Mesenchymal stem cell (in vitro differentiated cells and primary cell): ENCODE measurements at regions not wholly inside any gene's neighbourhood (a gene's known extent, or its start where the extent isn't known, plus 50 kb on each side); places are given as distances from the start of the nearest gene placed in this dataset.

Experiments
- DNase-seq: peaks from one replicate; pipeline ENCODE4 v3.0.0-alpha.2; 2013
- H2AFZ ChIP-seq: one replicate; pipeline ENCODE4 v1.6.1; 2013; ENCODE audit warnings: low read depth, mild to moderate bottlenecking, control low read depth, inconsistent platforms, low read length, moderate library complexity
- H2AK5ac ChIP-seq: 2 replicates; pipeline ENCODE4 v1.6.1; 2013; ENCODE audit warnings: low read length, moderate library complexity, mild to moderate bottlenecking, inconsistent platforms; ENCODE audit not compliant: severe bottlenecking
- H2BK120ac ChIP-seq: one replicate; pipeline ENCODE4 v1.6.1; 2013; ENCODE audit warnings: low read depth, mild to moderate bottlenecking, inconsistent platforms, low read length, moderate library complexity
- H2BK12ac ChIP-seq, 2 experiments: one replicate each; pipeline ENCODE4 v1.6.1; 2013; ENCODE audit warnings: inconsistent platforms in 2 of 2, low read length in 2 of 2, mild to moderate bottlenecking in 2 of 2, moderate library complexity in 2 of 2, control low read depth in 1 of 2
- H2BK15ac ChIP-seq: one replicate; pipeline ENCODE4 v1.6.1; 2013; ENCODE audit warnings: mild to moderate bottlenecking, low read depth, inconsistent platforms; ENCODE audit not compliant: poor library complexity, severe bottlenecking
- H2BK5ac ChIP-seq: 2 replicates; pipeline ENCODE4 v1.6.1; 2013; ENCODE audit warnings: low read depth, mild to moderate bottlenecking, low read length, control low read depth, inconsistent platforms; ENCODE audit not compliant: poor library complexity, severe bottlenecking
- H3K14ac ChIP-seq, 2 experiments: one replicate each; pipeline ENCODE4 v1.6.1; 2013; ENCODE audit warnings: inconsistent platforms in 2 of 2, low read length in 2 of 2, control low read depth in 1 of 2, mild to moderate bottlenecking in 1 of 2, moderate library complexity in 1 of 2
- H3K18ac ChIP-seq, 2 experiments: one replicate each; pipeline ENCODE4 v1.6.1; 2013; ENCODE audit warnings: inconsistent platforms in 2 of 2, low read length in 2 of 2, control low read depth in 1 of 2, low read depth in 1 of 2, mild to moderate bottlenecking in 1 of 2
- H3K23ac ChIP-seq, 2 experiments: one replicate each; pipeline ENCODE4 v1.6.1; 2013; ENCODE audit warnings: inconsistent platforms in 2 of 2, low read length in 2 of 2, mild to moderate bottlenecking in 2 of 2, moderate library complexity in 2 of 2, control low read depth in 1 of 2
- H3K27ac ChIP-seq: 2 replicates; pipeline ENCODE4 v1.5.1; 2013; ENCODE audit warnings: mild to moderate bottlenecking, moderate library complexity, low read length, control low read depth, inconsistent platforms; ENCODE audit not compliant: poor library complexity, severe bottlenecking
- H3K27me3 ChIP-seq, 2 experiments: 2 replicates each; pipeline versions ENCODE4 v1.6.1 to v1.7.0; 2013; ENCODE audit warnings: low read length in 2 of 2, mild to moderate bottlenecking in 2 of 2, moderate library complexity in 2 of 2, control low read depth in 1 of 2, inconsistent platforms in 1 of 2; ENCODE audit not compliant: control insufficient read depth in 1 of 2, insufficient read depth in 1 of 2
- H3K36me3 ChIP-seq, 2 experiments: 2 replicates each; pipeline versions ENCODE4 v1.6.1 to v1.7.0; 2013; ENCODE audit warnings: low read length in 2 of 2, control low read depth in 1 of 2, inconsistent platforms in 1 of 2, low read depth in 1 of 2, mild to moderate bottlenecking in 1 of 2; ENCODE audit not compliant: insufficient read depth in 2 of 2, control insufficient read depth in 1 of 2
- H3K4ac ChIP-seq, 2 experiments: one replicate each; pipeline ENCODE4 v1.6.1; 2013; ENCODE audit warnings: inconsistent platforms in 2 of 2, low read length in 2 of 2, mild to moderate bottlenecking in 2 of 2, moderate library complexity in 2 of 2, control low read depth in 1 of 2, low read depth in 1 of 2
- H3K4me1 ChIP-seq: 2 replicates; pipeline ENCODE4 v1.6.1; 2013; ENCODE audit warnings: low read depth, low read length, control low read depth; ENCODE audit not compliant: control insufficient read depth, insufficient read depth
- H3K4me2 ChIP-seq: 2 replicates; pipeline ENCODE4 v1.6.1; 2013; ENCODE audit warnings: low read length, mild to moderate bottlenecking, inconsistent platforms; ENCODE audit not compliant: poor library complexity, severe bottlenecking
- H3K4me3 ChIP-seq, 2 experiments: 2 replicates each; pipeline versions ENCODE4 v1.5.1 to v1.7.0; 2013; ENCODE audit warnings: low read length in 2 of 2, mild to moderate bottlenecking in 2 of 2, control low read depth in 1 of 2, low read depth in 1 of 2; ENCODE audit not compliant: insufficient read depth in 1 of 2
- H3K79me1 ChIP-seq: replicated peaks from 2 replicates; pipeline ENCODE4 v1.6.1; 2013; ENCODE audit warnings: mild to moderate bottlenecking, control low read depth, low read length, inconsistent platforms; ENCODE audit not compliant: poor library complexity, severe bottlenecking
- H3K9ac ChIP-seq: 2 replicates; pipeline ENCODE4 v1.7.0; 2013; ENCODE audit warnings: mild to moderate bottlenecking, low read length, moderate library complexity
- H3K9me3 ChIP-seq: 2 replicates; pipeline ENCODE4 v1.7.0; 2013; ENCODE audit warnings: mild to moderate bottlenecking, low read length; ENCODE audit not compliant: control insufficient read depth
- H4K8ac ChIP-seq: one replicate; pipeline ENCODE4 v1.6.1; 2013; ENCODE audit warnings: inconsistent platforms, mild to moderate bottlenecking, low read length, moderate library complexity
- H4K91ac ChIP-seq: one replicate; pipeline ENCODE4 v1.6.1; 2013; ENCODE audit warnings: mild to moderate bottlenecking, low read length, inconsistent platforms
- WGBS: methylation state at CpG from one replicate; pipeline ENCODE4 v1.1.7; 2013; ENCODE audit warnings: mixed read lengths; 5-methylcytosine and 5-hydroxymethylcytosine counted together

GRCh38 chr4:100970414-100970813 is 376.9 kb downstream of the PPP3CA start:
- Histone ChIP-seq H2AFZ (no peak overlapping the region), H3K36me3 (no peaks in the 10 kb centered on the region), H3K23ac (no peak overlapping the region), H2AK5ac (no peak overlapping the region), H3K14ac (peak overlapping the region in 1 of 2 experiments; percentile 18), H3K4me1 (no peaks in the 10 kb centered on the region), H2BK15ac (no peak overlapping the region), H3K27ac (no peak overlapping the region), H4K91ac (no peak overlapping the region), H3K4me3 (no peak overlapping the region), H4K8ac (no peak overlapping the region), H3K9ac (no peak overlapping the region), H2BK5ac (no peak overlapping the region), H3K18ac (no peak overlapping the region), H3K4ac (no peak overlapping the region), H2BK12ac (no peak overlapping the region), H3K79me1 (no peaks in the 10 kb centered on the region), H3K9me3 (no peaks in the 10 kb centered on the region), H3K4me2 (no peak overlapping the region), H2BK120ac (no peak overlapping the region), H3K27me3 (no peaks in the 10 kb centered on the region)
- WGBS, result 96% methylated on average over 3 of the region's 3 CpGs
- no peak for DNase-seq

GRCh38 chr4:100969925-100970324 is 377.4 kb downstream of the PPP3CA start:
- no peak overlapping the region for H2AK5ac ChIP-seq
- no peaks in the 10 kb centered on the region for H3K27me3 ChIP-seq
- H3K36me3 ChIP-seq, result no peaks in the 10 kb centered on the region
- no peak overlapping the region for H3K4me2 ChIP-seq
- H3K14ac ChIP-seq, result no peak overlapping the region
- H3K9ac ChIP-seq, result no peak overlapping the region
- H3K23ac ChIP-seq, result no peak overlapping the region
- no peak overlapping the region for H2BK120ac ChIP-seq
- H3K4me3 ChIP-seq, result no peak overlapping the region
- H3K4ac ChIP-seq, result no peak overlapping the region
- no peak overlapping the region for H3K27ac ChIP-seq
- no peaks in the 10 kb centered on the region for H3K9me3 ChIP-seq
- H2BK12ac ChIP-seq, result no peak overlapping the region
- no peak overlapping the region for H2BK15ac ChIP-seq
- no peaks in the 10 kb centered on the region for H3K79me1 ChIP-seq
- DNase-seq, result no peak
- no peak overlapping the region for H2BK5ac ChIP-seq
- no peak overlapping the region for H4K91ac ChIP-seq
- H4K8ac ChIP-seq, result no peak overlapping the region
- H2AFZ ChIP-seq, result no peak overlapping the region
- H3K4me1 ChIP-seq, result no peaks in the 10 kb centered on the region
- H3K18ac ChIP-seq, result no peak overlapping the region

GRCh38 chr4:100968046-100968445 is 379.3 kb downstream of the PPP3CA start:
- H3K4me3 ChIP-seq, result no peak overlapping the region
- whole genome bisulfite sequencing, result no CpG with 5 or more reads among the region's 2 CpGs
- H3K9me3 ChIP-seq, result no peaks in the 10 kb centered on the region
- no peak overlapping the region for H3K23ac ChIP-seq
- DNase-seq, result no peak
- no peaks in the 10 kb centered on the region for H3K27me3 ChIP-seq
- no peak overlapping the region for H3K4ac ChIP-seq
- H3K4me2 ChIP-seq, result no peak overlapping the region
- H3K4me1 ChIP-seq, result no peaks in the 10 kb centered on the region
- H3K27ac ChIP-seq, result no peak overlapping the region
- no peak overlapping the region for H2BK15ac ChIP-seq
- H2BK5ac ChIP-seq, result no peak overlapping the region
- H3K9ac ChIP-seq, result no peak overlapping the region
- no peaks in the 10 kb centered on the region for H3K36me3 ChIP-seq
- H2BK12ac ChIP-seq, result no peak overlapping the region
- no peak overlapping the region for H4K91ac ChIP-seq
- H3K79me1 ChIP-seq, result no peaks in the 10 kb centered on the region
- no peak overlapping the region for H2BK120ac ChIP-seq
- H2AK5ac ChIP-seq, result no peak overlapping the region
- no peak overlapping the region for H4K8ac ChIP-seq
- no peak overlapping the region for H3K14ac ChIP-seq
- H3K18ac ChIP-seq, result no peak overlapping the region
- no peak overlapping the region for H2AFZ ChIP-seq

GRCh38 chr4:100963627-100964026 is 383.7 kb downstream of the PPP3CA start:
- H3K4me1 ChIP-seq, result no peaks in the 10 kb centered on the region
- no peak overlapping the region for H4K91ac ChIP-seq
- no peak overlapping the region for H3K14ac ChIP-seq
- WGBS, result 100% methylated on average over 1 of the region's 1 CpG
- no peaks in the 10 kb centered on the region for H3K79me1 ChIP-seq
- no peak overlapping the region for H2BK15ac ChIP-seq
- no peak overlapping the region for H2AFZ ChIP-seq
- H3K4ac ChIP-seq, result no peak overlapping the region
- no peak overlapping the region for H3K9ac ChIP-seq
- H3K18ac ChIP-seq, result no peak overlapping the region
- no peaks in the 10 kb centered on the region for H3K36me3 ChIP-seq
- H2BK12ac ChIP-seq, result no peak overlapping the region
- H3K9me3 ChIP-seq, result no peaks in the 10 kb centered on the region
- H2BK120ac ChIP-seq, result no peak overlapping the region
- H3K4me3 ChIP-seq, result no peak overlapping the region
- H3K27ac ChIP-seq, result no peak overlapping the region
- no peaks in the 10 kb centered on the region for H3K27me3 ChIP-seq
- H3K4me2 ChIP-seq, result no peak overlapping the region
- H2BK5ac ChIP-seq, result no peak overlapping the region
- no peak overlapping the region for H2AK5ac ChIP-seq
- H3K23ac ChIP-seq, result no peak overlapping the region
- DNase-seq, result no peak
- no peak overlapping the region for H4K8ac ChIP-seq
